ENCODE measurements at regions not wholly inside any gene's neighbourhood (a gene's known extent, or its start where the extent isn't known, plus 50 kb on each side); places are given as distances from the start of the nearest gene placed in this dataset.

- TF ChIP-seq CHD7 (IDR thresholded peaks at IDR 0.05; ENCODE audit: insufficient replicate concordance, low read length) (peak; percentile 18), YY1 (IDR thresholded peaks at IDR 0.05; ENCODE audit: low read depth, low read length) (no peak)
Measured at GRCh38 chr12:103043531-103044486, 86.3 kb downstream of the ASCL1 start (continued).
